Activated gamma-delta T cell treated with Interleukin-2 at 50 U/mL for 16 hours (primary cell): ENCODE measurements at regions not wholly inside any gene's neighbourhood (a gene's known extent, or its start where the extent isn't known, plus 50 kb on each side); places are given as distances from the start of the nearest gene placed in this dataset.
"Not testable (repeated sequence)": the region's sequence is repeated elsewhere in the genome, so short reads cannot be mapped to it uniquely, and the experiment has no call there.

ENCODE experiments used
- DNase-seq: peaks from one replicate; pipeline ENCODE4 v3.0.0-alpha.2; 2020

GRCh38 chr13:86253497-86253896 is 454.3 kb upstream of the SLITRK6 start:
- DNase-seq = not testable (repeated sequence)

GRCh38 chr13:86255820-86256219 is 456.6 kb upstream of the SLITRK6 start:
- DNase-seq = not testable (repeated sequence)

GRCh38 chr13:86269511-86269910 is 470.3 kb upstream of the SLITRK6 start:
- no peak for DNase-seq

- no peak for DNase-seq
Observed at GRCh38 chr13:86282442-86282841, 483.2 kb upstream of the SLITRK6 start.

GRCh38 chr13:86283031-86283430 is 483.8 kb upstream of the SLITRK6 start:
- DNase-seq = no peak

- DNase-seq = no peak
Observed at GRCh38 chr13:86298725-86299124, 499.5 kb upstream of the SLITRK6 start.

GRCh38 chr13:86299128-86299527 is 499.9 kb upstream of the SLITRK6 start:
- no peak for DNase-seq

GRCh38 chr13:86309881-86310280 is 510.7 kb upstream of the SLITRK6 start:
- DNase-seq = no peak

GRCh38 chr13:86313421-86313820 is 514.2 kb upstream of the SLITRK6 start:
- no peak for DNase-seq

- no peak for DNase-seq
Observed at GRCh38 chr13:86318450-86318849, 519.2 kb upstream of the SLITRK6 start.

GRCh38 chr13:86324191-86324590 is 525.0 kb upstream of the SLITRK6 start:
- no peak for DNase-seq

- DNase-seq = no peak
Observed at GRCh38 chr13:86355301-86355700, 556.1 kb upstream of the SLITRK6 start.

GRCh38 chr13:86357106-86357505 is 557.9 kb upstream of the SLITRK6 start:
- DNase-seq = no peak

- DNase-seq = not testable (repeated sequence)
Observed at GRCh38 chr13:86363749-86364148, 564.5 kb upstream of the SLITRK6 start.

GRCh38 chr13:86368924-86369323 is 569.7 kb upstream of the SLITRK6 start:
- no peak for DNase-seq

GRCh38 chr13:86377451-86377850 is 578.2 kb upstream of the SLITRK6 start:
- no peak for DNase-seq

- DNase-seq = no peak
Observed at GRCh38 chr13:86378628-86379027, 579.4 kb upstream of the SLITRK6 start.

GRCh38 chr13:86383151-86383550 is 583.9 kb upstream of the SLITRK6 start:
- no peak for DNase-seq

- no peak for DNase-seq
Observed at GRCh38 chr13:86383561-86383960, 584.3 kb upstream of the SLITRK6 start.

- DNase-seq = no peak
Observed at GRCh38 chr13:86397635-86398034, 598.4 kb upstream of the SLITRK6 start.

GRCh38 chr13:86399572-86399971 is 600.4 kb upstream of the SLITRK6 start:
- DNase-seq = no peak

GRCh38 chr13:86402500-86402899 is 603.3 kb upstream of the SLITRK6 start:
- no peak for DNase-seq

- no peak for DNase-seq
Observed at GRCh38 chr13:86403181-86403580, 604.0 kb upstream of the SLITRK6 start.

- no peak for DNase-seq
Observed at GRCh38 chr13:86409466-86410241, 610.4 kb upstream of the SLITRK6 start.

- DNase-seq = no peak
Observed at GRCh38 chr13:86425170-86425815, 626.1 kb upstream of the SLITRK6 start.
